Tibial nerve (tissue), 4 donors: ENCODE measurements at regions not wholly inside any gene's neighbourhood (a gene's known extent, or its start where the extent isn't known, plus 50 kb on each side); places are given as distances from the start of the nearest gene placed in this dataset.

ENCODE experiments used
- DNase-seq, 2 donors: peaks; one replicate each; pipeline ENCODE4 v3.0.0-alpha.2; 2019; ENCODE audit warnings: low spot score in 2 of 2
- H3K27ac ChIP-seq, 4 donors: fragments of 200-600 bp; sonication (generic) in 3 of 4; one replicate each; pipeline ENCODE4 v1.5.1; 2017 to 2019; ENCODE audit warnings: mild to moderate bottlenecking in 1 of 4
- H3K27me3 ChIP-seq, 2 donors: fragments of 200-600 bp; sonication (generic) in 1 of 2; one replicate each; pipeline versions ENCODE4 v1.5.1 to v1.6.0; 2017 to 2019
- H3K36me3 ChIP-seq, 3 donors: fragments of 200-600 bp; sonication (generic); one replicate each; pipeline ENCODE4 v1.5.1; 2018 to 2019
- H3K4me1 ChIP-seq, 4 donors: fragments of 200-600 bp; sonication (generic) in 3 of 4; one replicate each; pipeline ENCODE4 v1.5.1; 2017 to 2019
- H3K4me3 ChIP-seq, 4 donors: fragments of 200-600 bp; sonication (generic) in 3 of 4; one replicate each; pipeline ENCODE4 v1.5.1; 2017 to 2019; ENCODE audit warnings: mild to moderate bottlenecking in 1 of 4, moderate library complexity in 1 of 4
- H3K9me3 ChIP-seq, 4 donors: fragments of 200-600 bp; sonication (generic) in 3 of 4; one replicate each; pipeline ENCODE4 v1.5.1; 2017 to 2019
- EP300 ChIP-seq, 2 donors: sonication (generic); formaldehyde crosslinking; IDR thresholded peaks; one replicate each; pipeline ENCODE4 v1.6.1; 2017; ENCODE audit warnings: antibody characterized with exemption in 2 of 2, mild to moderate bottlenecking in 1 of 2
- POLR2A ChIP-seq, 2 donors: fragments of 450-650 bp; IDR thresholded peaks; one replicate each; pipeline ENCODE4 v1.6.1; 2017; ENCODE audit warnings: antibody characterized with exemption in 2 of 2, mild to moderate bottlenecking in 2 of 2, moderate library complexity in 2 of 2
- WGBS, 2 donors: methylation state at CpG; one replicate each; pipeline ENCODE4 v1.1.5; 2018; 5-methylcytosine and 5-hydroxymethylcytosine counted together
- TF ChIP-seq, protein P1 (sequence below), 5 experiments: fragments of 200-600 bp in 3 of 5; fragments of 450-650 bp in 2 of 5; sonication (generic) in 3 of 5; IDR thresholded peaks; one replicate each; pipeline ENCODE4 v1.5.1; 2016 to 2019; ENCODE audit warnings: antibody characterized with exemption in 5 of 5, mild to moderate bottlenecking in 3 of 5, moderate library complexity in 2 of 5

DNA sequence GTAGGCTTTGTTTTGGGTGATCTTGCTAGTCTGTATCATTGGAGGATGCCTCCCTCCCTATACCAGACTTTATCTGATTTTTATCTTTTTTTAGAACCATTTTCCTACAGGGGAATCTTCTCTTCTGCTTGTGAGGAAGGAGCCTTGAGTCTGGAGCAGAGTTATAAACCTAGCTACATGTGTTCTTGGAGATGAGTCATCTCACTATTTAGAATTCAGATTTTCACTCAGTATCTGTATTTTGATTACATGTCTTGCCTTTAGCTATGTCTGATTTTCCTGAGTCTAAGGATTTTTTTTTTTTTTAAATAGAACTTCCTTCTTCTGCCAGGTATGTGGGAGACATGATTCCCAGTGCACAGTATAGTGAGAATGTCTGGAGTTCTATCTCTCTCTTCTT lies 211.6 kb upstream of the MBL2 start:
- Histone ChIP-seq H3K27me3 (no peaks in the 10 kb centered on the region), H3K27ac (no peak overlapping the region), H3K4me1 (no peaks in the 10 kb centered on the region), H3K36me3 (no peaks in the 10 kb centered on the region), H3K9me3 (no peaks in the 10 kb centered on the region), H3K4me3 (no peak overlapping the region)
- TF ChIP-seq EP300 (IDR thresholded peaks at IDR 0.05) (no peak), POLR2A (IDR thresholded peaks at IDR 0.05) (no peak)
- TF ChIP-seq, protein P1, sequence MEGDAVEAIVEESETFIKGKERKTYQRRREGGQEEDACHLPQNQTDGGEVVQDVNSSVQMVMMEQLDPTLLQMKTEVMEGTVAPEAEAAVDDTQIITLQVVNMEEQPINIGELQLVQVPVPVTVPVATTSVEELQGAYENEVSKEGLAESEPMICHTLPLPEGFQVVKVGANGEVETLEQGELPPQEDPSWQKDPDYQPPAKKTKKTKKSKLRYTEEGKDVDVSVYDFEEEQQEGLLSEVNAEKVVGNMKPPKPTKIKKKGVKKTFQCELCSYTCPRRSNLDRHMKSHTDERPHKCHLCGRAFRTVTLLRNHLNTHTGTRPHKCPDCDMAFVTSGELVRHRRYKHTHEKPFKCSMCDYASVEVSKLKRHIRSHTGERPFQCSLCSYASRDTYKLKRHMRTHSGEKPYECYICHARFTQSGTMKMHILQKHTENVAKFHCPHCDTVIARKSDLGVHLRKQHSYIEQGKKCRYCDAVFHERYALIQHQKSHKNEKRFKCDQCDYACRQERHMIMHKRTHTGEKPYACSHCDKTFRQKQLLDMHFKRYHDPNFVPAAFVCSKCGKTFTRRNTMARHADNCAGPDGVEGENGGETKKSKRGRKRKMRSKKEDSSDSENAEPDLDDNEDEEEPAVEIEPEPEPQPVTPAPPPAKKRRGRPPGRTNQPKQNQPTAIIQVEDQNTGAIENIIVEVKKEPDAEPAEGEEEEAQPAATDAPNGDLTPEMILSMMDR (IDR thresholded peaks at IDR 0.05), result no peak
- no peak for DNase-seq

DNA sequence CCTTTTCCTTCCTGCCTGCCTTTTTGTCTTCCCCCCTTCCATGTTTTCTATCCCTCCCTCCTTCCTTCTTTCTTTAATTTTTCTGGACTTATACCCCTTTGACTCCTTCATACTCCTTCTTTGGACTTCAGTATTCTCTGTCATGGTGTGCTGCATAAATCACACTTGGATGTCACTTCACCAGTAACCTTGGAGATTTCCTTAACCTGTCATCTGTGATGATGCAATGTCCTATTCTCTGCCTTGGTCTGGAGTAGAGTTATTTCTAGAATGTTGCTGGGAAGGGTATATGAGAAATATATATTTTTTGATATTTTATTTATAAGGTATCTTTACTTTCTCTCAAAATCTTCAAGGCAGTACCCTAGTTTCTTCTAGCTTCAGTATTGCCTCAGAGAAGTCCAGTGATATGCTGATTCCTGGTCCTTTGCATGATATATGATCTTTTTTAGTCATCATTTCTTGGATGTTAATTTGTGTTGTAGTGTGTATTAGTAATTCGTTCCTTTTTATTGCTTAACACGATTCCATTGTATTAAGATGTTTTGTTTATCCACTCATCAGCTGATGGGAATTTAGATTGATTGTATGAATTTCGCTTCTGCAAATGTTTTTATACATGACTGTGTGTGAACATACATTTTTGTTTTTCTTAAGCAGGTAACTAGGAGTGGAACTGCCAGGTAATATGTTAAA lies 206.9 kb upstream of the MBL2 start:
- TF ChIP-seq EP300 (IDR thresholded peaks at IDR 0.05), result no peak
- TF ChIP-seq POLR2A (IDR thresholded peaks at IDR 0.05), result no peak
- TF ChIP-seq, protein P1 (IDR thresholded peaks at IDR 0.05), result no peak
- Histone ChIP-seq H3K9me3 (no peaks in the 10 kb centered on the region), H3K4me3 (no peak overlapping the region), H3K36me3 (no peaks in the 10 kb centered on the region), H3K27ac (no peak overlapping the region), H3K27me3 (no peaks in the 10 kb centered on the region), H3K4me1 (no peaks in the 10 kb centered on the region)
- DNase-seq, result no peak
- 86 to 89% methylated on average over 3 of the region's 3 CpGs for WGBS, 2 donors

DNA sequence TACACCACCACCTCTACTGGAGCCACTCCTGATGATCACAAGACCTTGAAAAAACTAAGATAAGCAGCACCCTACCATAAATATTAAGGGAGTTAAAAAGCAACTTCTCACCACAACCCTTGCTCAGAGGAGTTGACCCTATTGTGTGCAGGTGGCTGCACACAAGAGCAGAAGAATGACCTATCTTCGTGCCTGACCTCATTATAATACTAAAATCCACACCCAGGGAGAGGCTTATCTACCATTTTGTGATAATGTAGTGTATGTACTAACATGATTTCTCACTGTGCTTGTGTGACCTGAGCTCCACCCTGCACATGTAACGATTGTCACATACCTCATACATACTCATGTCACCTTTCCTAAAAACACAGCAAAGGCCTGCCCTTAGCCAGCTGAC lies 205.0 kb upstream of the MBL2 start:
- DNase-seq, result no peak
- Histone ChIP-seq H3K4me3 (no peak overlapping the region), H3K36me3 (no peaks in the 10 kb centered on the region), H3K27ac (no peak overlapping the region), H3K4me1 (no peaks in the 10 kb centered on the region), H3K9me3 (peaks cover 0 to 4% (median 0%) of the 10 kb centered on the region in 4 donors), H3K27me3 (no peaks in the 10 kb centered on the region)
- TF ChIP-seq, protein P1 (IDR thresholded peaks at IDR 0.05), result no peak
- TF ChIP-seq POLR2A (IDR thresholded peaks at IDR 0.05) (no peak), EP300 (IDR thresholded peaks at IDR 0.05) (no peak)
- 94 to 97% methylated on average over 2 of the region's 2 CpGs for WGBS, 2 donors

DNA sequence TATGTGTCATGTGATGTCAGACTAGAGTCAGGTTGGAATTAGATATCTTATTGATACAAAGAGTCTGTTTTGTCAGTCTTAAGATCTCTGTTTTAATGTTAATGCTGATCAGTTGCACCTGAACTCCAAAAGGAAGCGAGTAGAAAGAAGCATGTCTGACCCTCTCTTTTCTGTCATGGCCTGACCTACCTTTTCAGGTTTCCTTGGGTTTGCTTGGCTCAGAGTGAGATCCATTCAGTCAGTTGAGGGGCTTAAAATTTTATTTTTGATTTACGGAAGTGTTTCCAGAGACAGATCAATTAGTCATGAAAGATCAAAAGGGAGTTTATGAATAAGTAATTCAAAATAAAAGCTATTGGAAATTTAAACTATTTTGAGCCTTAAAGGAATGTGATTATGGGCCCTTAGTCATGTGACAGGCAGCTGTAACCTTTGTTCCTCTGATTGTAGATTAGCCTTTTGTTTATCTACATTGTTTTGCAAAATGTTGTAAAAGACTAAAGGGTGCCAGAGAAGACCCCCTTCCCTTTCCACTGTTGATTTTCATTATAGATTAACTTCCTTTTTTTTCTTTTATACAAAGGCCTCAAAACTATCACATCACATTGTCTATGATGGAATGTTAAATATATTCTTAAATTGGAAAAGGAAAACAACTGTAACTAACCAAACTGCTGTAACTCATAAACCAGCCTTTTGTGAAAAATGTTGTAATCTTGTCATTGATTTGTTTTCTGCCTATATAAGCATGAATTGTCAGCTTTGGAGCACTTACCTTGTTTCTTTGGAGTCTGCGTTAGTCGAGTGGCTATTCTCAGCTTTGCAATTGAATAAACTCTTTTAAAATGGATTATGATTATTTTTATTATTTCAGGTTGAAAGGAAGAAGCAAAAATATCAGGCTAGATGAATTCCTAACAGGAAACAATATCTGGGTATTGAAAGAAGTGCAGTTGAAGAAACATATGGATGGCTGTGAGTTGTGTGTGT lies 195.5 kb upstream of the MBL2 start:
- Histone ChIP-seq H3K27ac (no peak overlapping the region), H3K36me3 (no peaks in the 10 kb centered on the region), H3K4me1 (no peaks in the 10 kb centered on the region), H3K27me3 (no peaks in the 10 kb centered on the region), H3K4me3 (no peak overlapping the region), H3K9me3 (no peaks in the 10 kb centered on the region)
- no peak for DNase-seq
- 72 to 82% methylated on average over 4 of the region's 4 CpGs for WGBS, 2 donors
- TF ChIP-seq EP300 (IDR thresholded peaks at IDR 0.05) (no peak), POLR2A (IDR thresholded peaks at IDR 0.05) (no peak)
- TF ChIP-seq, protein P1 (IDR thresholded peaks at IDR 0.05), result no peak

DNA sequence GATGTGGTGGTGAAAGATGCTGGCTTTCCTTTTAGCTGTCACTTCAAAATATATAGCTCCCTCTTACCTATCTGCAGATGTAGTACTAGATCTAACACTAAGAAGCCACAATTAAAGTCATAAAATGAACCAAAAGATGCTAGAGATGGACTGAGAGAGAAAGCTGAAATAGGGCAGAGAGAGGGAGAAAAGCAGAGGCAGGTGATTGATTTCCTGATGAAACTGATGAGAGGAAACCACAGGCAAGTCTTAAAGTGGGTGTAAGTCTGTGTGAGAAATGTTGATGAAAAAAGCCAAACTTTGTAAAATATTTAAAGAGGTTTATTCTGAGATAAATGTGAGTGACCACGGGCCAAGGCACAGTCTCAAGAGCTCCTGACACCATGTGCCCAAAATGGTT lies 194.3 kb upstream of the MBL2 start:
- Histone ChIP-seq H3K4me1 (no peaks in the 10 kb centered on the region), H3K36me3 (no peaks in the 10 kb centered on the region), H3K9me3 (no peaks in the 10 kb centered on the region), H3K4me3 (no peak overlapping the region), H3K27ac (no peak overlapping the region), H3K27me3 (no peaks in the 10 kb centered on the region)
- no peak for DNase-seq
- 90 to 96% methylated on average over 1 of the region's 1 CpG for WGBS, 2 donors
- TF ChIP-seq EP300 (IDR thresholded peaks at IDR 0.05), result no peak
- TF ChIP-seq, protein P1 (IDR thresholded peaks at IDR 0.05), result no peak
- no peak for TF ChIP-seq POLR2A (IDR thresholded peaks at IDR 0.05)
